H1 (cell line): ENCODE measurements at regions not wholly inside any gene's neighbourhood (a gene's known extent, or its start where the extent isn't known, plus 50 kb on each side); places are given as distances from the start of the nearest gene placed in this dataset.

Source experiments
- CTCF ChIA-PET: fragments of 300-600 bp; sonication (Branson Sonifier 250); formaldehyde crosslinking; loops from one replicate; lab custom pipeline; 2021; ENCODE audit not compliant: partially characterized antibody; lab: Charles Lee
- POLR2A ChIA-PET: fragments of 300-600 bp; sonication (Branson Sonifier 250); formaldehyde crosslinking; loops from one replicate; lab custom pipeline; 2021; ENCODE audit warnings: inconsistent platforms; ENCODE audit not compliant: partially characterized antibody; lab: Charles Lee
- DNase-seq, 2 experiments: peaks; one replicate each; pipeline versions ENCODE4 v3.0.0 to v3.0.0-alpha.2; 2010 to 2022; ENCODE audit warnings: low spot score in 2 of 2, low read depth in 1 of 2, mixed read lengths in 1 of 2
- FAIRE-seq: peaks from 2 replicates; lab custom pipeline; 2011; peaks lifted over from hg19 to GRCh38; lab: Jason Lieb, UNC
- H2AFZ ChIP-seq: 2 replicates; pipeline ENCODE4 v1.8.1; 2012; ENCODE audit warnings: low read length, inconsistent platforms
- H2AK5ac ChIP-seq: 2 replicates; pipeline ENCODE4 v1.6.1; 2013; ENCODE audit warnings: low read depth, low read length
- H2BK120ac ChIP-seq: replicated peaks from 2 replicates; pipeline ENCODE3; 2013; ENCODE audit warnings: low read depth, low read length, inconsistent platforms
- H2BK12ac ChIP-seq: 2 replicates; pipeline ENCODE4 v1.6.1; 2013; ENCODE audit warnings: low read depth, low read length
- H2BK15ac ChIP-seq: 2 replicates; pipeline ENCODE4 v1.6.1; 2013; ENCODE audit warnings: low read length
- H2BK20ac ChIP-seq: 2 replicates; pipeline ENCODE4 v1.6.1; 2013; ENCODE audit warnings: low read length
- H2BK5ac ChIP-seq: 2 replicates; pipeline ENCODE4 v1.6.1; 2013; ENCODE audit warnings: low read depth, low read length
- H3K14ac ChIP-seq: 2 replicates; pipeline ENCODE4 v1.6.1; 2013; ENCODE audit warnings: inconsistent platforms; ENCODE audit not compliant: insufficient read length
- H3K18ac ChIP-seq: 2 replicates; pipeline ENCODE4 v1.6.1; 2013; ENCODE audit warnings: low read length; ENCODE audit errors: extremely low read depth
- H3K23ac ChIP-seq: 2 replicates; pipeline ENCODE4 v1.6.1; 2013; ENCODE audit warnings: inconsistent platforms; ENCODE audit not compliant: insufficient read length
- H3K23me2 ChIP-seq: 2 replicates; pipeline ENCODE4 v1.6.1; 2013; ENCODE audit warnings: low read depth, low read length
- H3K27ac ChIP-seq: 2 replicates; pipeline ENCODE4 v1.6.1; 2011; ENCODE audit warnings: low read depth, low read length, inconsistent platforms
- H3K27me3 ChIP-seq, 4 experiments: replicated peaks in 1 of 4; 1 replicate in 1 of 4; 2 replicates in 3 of 4; pipeline versions ENCODE4 v1.6.1 to v1.8.1; 2011 to 2013; ENCODE audit warnings: low read length in 3 of 4, mild to moderate bottlenecking in 3 of 4, inconsistent platforms in 2 of 4, mixed read lengths in 2 of 4, moderate library complexity in 1 of 4; ENCODE audit not compliant: control insufficient read depth in 3 of 4, insufficient read depth in 3 of 4; ENCODE audit errors: extremely low read depth in 1 of 4
- H3K36me3 ChIP-seq, 4 experiments: 2 replicates each; pipeline versions ENCODE4 v1.6.1 to v1.8.1; 2011 to 2013; ENCODE audit warnings: mild to moderate bottlenecking in 4 of 4, low read length in 3 of 4, moderate library complexity in 2 of 4, control low read depth in 1 of 4, inconsistent platforms in 1 of 4; ENCODE audit not compliant: insufficient read depth in 4 of 4, control insufficient read depth in 2 of 4
- H3K4ac ChIP-seq: replicated peaks from 2 replicates; pipeline ENCODE3; 2013; ENCODE audit warnings: low read length, low read depth, mixed read lengths, inconsistent platforms; ENCODE audit not compliant: insufficient read length
- H3K4me1 ChIP-seq, 4 experiments: replicated peaks in 1 of 4; 1 replicate in 1 of 4; 2 replicates in 3 of 4; pipeline versions ENCODE4 v1.6.1 to v1.8.1; 2011 to 2013; ENCODE audit warnings: low read length in 3 of 4, inconsistent platforms in 2 of 4, mixed read lengths in 1 of 4; ENCODE audit not compliant: insufficient read depth in 4 of 4, control insufficient read depth in 3 of 4
- H3K4me2 ChIP-seq, 2 experiments: 2 replicates each; pipeline versions ENCODE4 v1.6.1 to v1.8.1; 2011 to 2013; ENCODE audit warnings: low read depth in 2 of 2, low read length in 2 of 2, control low read depth in 1 of 2, inconsistent platforms in 1 of 2, mild to moderate bottlenecking in 1 of 2; ENCODE audit not compliant: insufficient read depth in 1 of 2
- H3K4me3 ChIP-seq, 4 experiments: fragments of 200-600, 300-600 bp in 1 of 4; sonication (generic), shearing (Covaris generic), sonication (Bioruptor Twin) in 1 of 4; 2 replicates each; pipeline versions ENCODE4 v1.5.1 to v1.8.1; 2011 to 2016; ENCODE audit warnings: low read length in 4 of 4, low read depth in 3 of 4, control low read depth in 2 of 4, inconsistent platforms in 2 of 4, mild to moderate bottlenecking in 2 of 4, mixed read lengths in 1 of 4, moderate library complexity in 1 of 4; ENCODE audit not compliant: insufficient read depth in 2 of 4; ENCODE audit errors: extremely low read depth in 1 of 4
- H3K56ac ChIP-seq: replicated peaks from 2 replicates; pipeline ENCODE3; 2013; ENCODE audit warnings: low read depth, mild to moderate bottlenecking, mixed read lengths, low read length, inconsistent platforms; ENCODE audit not compliant: insufficient read length
- H3K79me1 ChIP-seq: 2 replicates; pipeline ENCODE4 v1.6.1; 2013; ENCODE audit warnings: low read depth, low read length, control low read depth
- H3K79me2 ChIP-seq, 2 experiments: 2 replicates each; pipeline versions ENCODE4 v1.6.1 to v1.8.1; 2012 to 2013; ENCODE audit warnings: low read length in 2 of 2, mild to moderate bottlenecking in 2 of 2, inconsistent platforms in 1 of 2; ENCODE audit not compliant: insufficient read depth in 2 of 2, control insufficient read depth in 1 of 2
- H3K9ac ChIP-seq, 4 experiments: replicated peaks in 1 of 4; 1 replicate in 1 of 4; 2 replicates in 3 of 4; pipeline versions ENCODE4 v1.6.1 to v1.8.1; 2011 to 2013; ENCODE audit warnings: low read depth in 3 of 4, low read length in 3 of 4, control low read depth in 2 of 4, mild to moderate bottlenecking in 2 of 4, moderate library complexity in 2 of 4, inconsistent platforms in 1 of 4; ENCODE audit errors: extremely low read depth in 1 of 4
- H3K9me3 ChIP-seq, 2 experiments: 2 replicates each; pipeline versions ENCODE4 v1.6.1 to v1.8.1; 2012 to 2013; ENCODE audit warnings: mild to moderate bottlenecking in 2 of 2, moderate library complexity in 2 of 2, control low read depth in 1 of 2, inconsistent platforms in 1 of 2, low read depth in 1 of 2, low read length in 1 of 2, mixed read lengths in 1 of 2; ENCODE audit not compliant: insufficient read depth in 2 of 2
- H4K20me1 ChIP-seq, 2 experiments: replicated peaks in 1 of 2; 2 replicates each; pipeline versions ENCODE3 to v1.8.1; 2011 to 2013; ENCODE audit warnings: inconsistent platforms in 2 of 2, low read length in 2 of 2, mild to moderate bottlenecking in 1 of 2; ENCODE audit not compliant: insufficient read depth in 2 of 2, control insufficient read depth in 1 of 2
- H4K5ac ChIP-seq: 2 replicates; pipeline ENCODE4 v1.6.1; 2013; ENCODE audit warnings: low read length, low read depth, mixed read lengths, inconsistent platforms; ENCODE audit not compliant: insufficient read length
- H4K8ac ChIP-seq: 2 replicates; pipeline ENCODE4 v1.8.0; 2013; ENCODE audit warnings: mild to moderate bottlenecking, moderate library complexity, low read length, inconsistent platforms; ENCODE audit not compliant: insufficient read depth; ENCODE audit errors: extremely low read depth
- H4K91ac ChIP-seq: replicated peaks from 2 replicates; pipeline ENCODE3; 2013; ENCODE audit warnings: low read length, mixed read lengths, inconsistent platforms; ENCODE audit not compliant: insufficient read length
- ATF2 ChIP-seq: IDR thresholded peaks from 2 replicates; pipeline ENCODE4 v1.6.1; 2012; ENCODE audit warnings: low read length, inconsistent platforms
- BACH1 ChIP-seq: IDR thresholded peaks from 2 replicates; pipeline ENCODE4 v1.6.1; 2012; ENCODE audit warnings: low read length, improper control_type of control experiment
- CBX8 ChIP-seq: fragments of 300-800, 300-1000 bp; sonication (generic); IDR thresholded peaks from 2 replicates; pipeline ENCODE4 v1.7.1; 2016; ENCODE audit warnings: low read depth, low read length, borderline replicate concordance
- EP300 ChIP-seq, 2 experiments: IDR thresholded peaks; 1 replicate in 1 of 2; 2 replicates in 1 of 2; pipeline ENCODE4 v1.6.1; 2011 to 2012; ENCODE audit warnings: low read depth in 2 of 2, low read length in 2 of 2, mild to moderate bottlenecking in 2 of 2, borderline replicate concordance in 1 of 2, inconsistent platforms in 1 of 2, moderate library complexity in 1 of 2
- MAX ChIP-seq: IDR thresholded peaks from 2 replicates; pipeline ENCODE4 v1.6.1; 2012; ENCODE audit warnings: inconsistent platforms
- POLR2AphosphoS5 ChIP-seq: IDR thresholded peaks from 2 replicates; pipeline ENCODE4 v1.6.1; 2011; ENCODE audit warnings: low read depth, low read length
- SP4 ChIP-seq: IDR thresholded peaks from 2 replicates; pipeline ENCODE4 v1.6.1; 2012; ENCODE audit warnings: low read length, inconsistent platforms
- SUZ12 ChIP-seq: fragments of 200-600 bp; sonication (generic); IDR thresholded peaks from 2 replicates; pipeline ENCODE4 v1.6.1; 2012; ENCODE audit warnings: mild to moderate bottlenecking, inconsistent platforms, low read length, moderate library complexity, mixed read lengths

- no peaks in the 10 kb centered on the region for H4K20me1 ChIP-seq
- H3K9ac ChIP-seq = no peak overlapping the region
- no peak overlapping the region for H2BK15ac ChIP-seq
- POLR2A ChIA-PET = no interaction called here
- H3K79me1 ChIP-seq = no peaks in the 10 kb centered on the region
- H3K23me2 ChIP-seq = no peaks in the 10 kb centered on the region
- no peak overlapping the region for H3K27ac ChIP-seq
- no peak overlapping the region for H2AFZ ChIP-seq
- 0 out of 7 replicates have a peak, but pooled peaks cover 0 to 2% (median 0%) of the 10 kb centered on the region in 4 experiments for H3K4me1 ChIP-seq
- no peak overlapping the region for H4K5ac ChIP-seq
- H3K23ac ChIP-seq = no peak overlapping the region
- H4K91ac ChIP-seq = no peak overlapping the region
- no peak overlapping the region for H2AK5ac ChIP-seq
- no peak overlapping the region for H2BK12ac ChIP-seq
- H3K56ac ChIP-seq = no peak overlapping the region
- H3K18ac ChIP-seq = no peak overlapping the region
- no peak overlapping the region for H3K4ac ChIP-seq
- no peaks in the 10 kb centered on the region for H3K9me3 ChIP-seq
- H2BK120ac ChIP-seq = no peak overlapping the region
- no peaks in the 10 kb centered on the region for H3K36me3 ChIP-seq
- H3K27me3 ChIP-seq = no peaks in the 10 kb centered on the region
- no peak for TF ChIP-seq EP300 (IDR thresholded peaks at IDR 0.05; ENCODE audit: borderline replicate concordance in 1 of 2, low read depth in 2 of 2, low read length in 2 of 2)
- TF ChIP-seq BACH1 = no peak
- TF ChIP-seq MAX = no peak
- TF ChIP-seq SP4 = no peak
- no peak for TF ChIP-seq ATF2
- no peak for TF ChIP-seq SUZ12
- no peak for TF ChIP-seq CBX8
- no peak for TF ChIP-seq POLR2AphosphoS5
- TF ChIP-seq, all 59 proteins: peak for 0
- no peak for DNase-seq
- CTCF ChIA-PET = interaction anchor here (1.4 kb wide), 1 partner anchor 12 kb away, joined by 3 read pairs; no protein-coding TSS in a partner anchor
- Histone ChIP-seq H3K4me2 (no peak overlapping the region), H3K79me2 (no peaks in the 10 kb centered on the region), H3K14ac (no peak overlapping the region), H2BK5ac (no peak overlapping the region), H2BK20ac (no peak overlapping the region), H3K4me3 (no peak overlapping the region), H4K8ac (no peak overlapping the region)
- FAIRE-seq = no peak
Measured at GRCh38 chr5:120240706-120241105, 223.4 kb upstream of the PRR16 start.
